K562 (cell line): ENCODE measurements at regions not wholly inside any gene's neighbourhood (a gene's known extent, or its start where the extent isn't known, plus 50 kb on each side); places are given as distances from the start of the nearest gene placed in this dataset.

Experiments used
- BRF1 ChIP-seq: IDR thresholded peaks from 3 replicates; pipeline ENCODE4 v1.6.1; 2011; ENCODE audit warnings: borderline replicate concordance, mild to moderate bottlenecking; ENCODE audit not compliant: insufficient read length; ENCODE audit errors: extremely low read depth
- DLX4 ChIP-seq: fragments of 250-450 bp; sonication (Bioruptor Pico); IDR thresholded peaks from 2 replicates; pipeline ENCODE4 v1.6.1; 2021; ENCODE audit warnings: mild to moderate bottlenecking
- GTF2B ChIP-seq: IDR thresholded peaks from 2 replicates; pipeline ENCODE4 v1.6.1; 2011; ENCODE audit not compliant: insufficient read length; ENCODE audit errors: extremely low read depth
- MTA1 ChIP-seq: fragments of 450-650 bp; IDR thresholded peaks from 2 replicates; pipeline ENCODE4 v1.6.1; 2017; ENCODE audit warnings: borderline replicate concordance
- MTA3 ChIP-seq: fragments of 450-650 bp; formaldehyde crosslinking; IDR thresholded peaks from 2 replicates; pipeline ENCODE4 v1.6.1; 2017; ENCODE audit warnings: mild to moderate bottlenecking, borderline replicate concordance
- NFE2 ChIP-seq: IDR thresholded peaks from 2 replicates; pipeline ENCODE4 v1.6.1; 2014; ENCODE audit warnings: antibody characterized with exemption, low read depth
- PBX2 ChIP-seq, 2 experiments: IDR thresholded peaks in 1 of 2; conservative IDR thresholded peaks in 1 of 2; 2 replicates each; pipeline ENCODE4 v1.6.1; 2016; ENCODE audit warnings: low read depth in 2 of 2, mild to moderate bottlenecking in 1 of 2, missing compliant biosample characterization in 1 of 2, missing genetic modification characterization in 1 of 2, moderate library complexity in 1 of 2
- ZBTB1 ChIP-seq: sonication (generic); formaldehyde crosslinking; IDR thresholded peaks from 2 replicates; pipeline ENCODE4 v1.8.1; 2023; ENCODE audit warnings: missing genetic modification reagents, low read depth, mild to moderate bottlenecking, borderline replicate concordance
- ZBTB11 ChIP-seq, 3 experiments: fragments of 200-800 bp in 1 of 3; fragments of 250-450 bp in 1 of 3; fragments of 450-650 bp in 1 of 3; sonication (Bioruptor Pico) in 1 of 3; sonication (Bioruptor generic) in 1 of 3; formaldehyde crosslinking in 1 of 3; IDR thresholded peaks; 2 replicates each; pipeline versions ENCODE4 v1.6.1 to v1.8.0; 2016 to 2022; ENCODE audit warnings: mild to moderate bottlenecking in 2 of 3, missing genetic modification characterization in 2 of 3, missing compliant biosample characterization in 1 of 3, moderate library complexity in 1 of 3
- ZNF253 ChIP-seq: fragments of 250-450 bp; sonication (Bioruptor Pico); conservative IDR thresholded peaks from 2 replicates; pipeline ENCODE4 v1.6.1; 2021; ENCODE audit warnings: mild to moderate bottlenecking
- TF ChIP-seq, protein P1 (sequence below): sonication (generic); formaldehyde crosslinking; IDR thresholded peaks from 2 replicates; pipeline ENCODE4 v1.4.0; 2020; ENCODE audit warnings: mild to moderate bottlenecking, missing genetic modification reagents

DNA sequence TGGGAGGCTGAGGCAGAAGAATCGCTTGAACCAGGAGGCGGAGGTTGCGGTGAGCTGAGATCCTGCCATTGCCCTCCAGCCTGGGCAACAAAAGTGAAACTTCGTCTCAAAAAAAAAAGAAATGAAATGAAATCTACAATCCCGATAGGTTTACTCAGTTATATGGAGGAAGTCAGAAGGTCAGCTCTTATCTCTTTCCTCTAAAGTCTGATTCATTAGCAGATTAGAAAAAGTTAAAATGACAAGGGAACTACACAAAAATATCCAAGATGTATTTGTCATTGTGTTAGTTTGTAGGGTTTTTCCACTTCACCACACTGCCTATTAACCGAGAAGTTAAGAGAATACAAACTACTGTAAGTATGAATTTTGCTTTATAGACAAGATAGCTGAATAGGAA, 420.6 kb downstream of the SHQ1 start (continued):
- TF ChIP-seq, protein P1, sequence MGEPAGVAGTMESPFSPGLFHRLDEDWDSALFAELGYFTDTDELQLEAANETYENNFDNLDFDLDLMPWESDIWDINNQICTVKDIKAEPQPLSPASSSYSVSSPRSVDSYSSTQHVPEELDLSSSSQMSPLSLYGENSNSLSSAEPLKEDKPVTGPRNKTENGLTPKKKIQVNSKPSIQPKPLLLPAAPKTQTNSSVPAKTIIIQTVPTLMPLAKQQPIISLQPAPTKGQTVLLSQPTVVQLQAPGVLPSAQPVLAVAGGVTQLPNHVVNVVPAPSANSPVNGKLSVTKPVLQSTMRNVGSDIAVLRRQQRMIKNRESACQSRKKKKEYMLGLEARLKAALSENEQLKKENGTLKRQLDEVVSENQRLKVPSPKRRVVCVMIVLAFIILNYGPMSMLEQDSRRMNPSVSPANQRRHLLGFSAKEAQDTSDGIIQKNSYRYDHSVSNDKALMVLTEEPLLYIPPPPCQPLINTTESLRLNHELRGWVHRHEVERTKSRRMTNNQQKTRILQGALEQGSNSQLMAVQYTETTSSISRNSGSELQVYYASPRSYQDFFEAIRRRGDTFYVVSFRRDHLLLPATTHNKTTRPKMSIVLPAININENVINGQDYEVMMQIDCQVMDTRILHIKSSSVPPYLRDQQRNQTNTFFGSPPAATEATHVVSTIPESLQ (CRISPR knock-in tag) = no peak
- TF ChIP-seq ZBTB1 (CRISPR knock-in tag) (no peak), MTA3 (no peak), MTA1 (no peak), ZBTB11 (CRISPR knock-in tag; IDR thresholded peaks at IDR 0.05) (no peak), DLX4 (no peak), ZNF253 (CRISPR knock-in tag) (no peak), BRF1 (no peak), PBX2 (CRISPR knock-in tag; IDR thresholded peaks at IDR 0.05; ENCODE audit: low read depth) (no peak), PBX2 (tag; conservative IDR thresholded peaks at IDR 0.05; ENCODE audit: low read depth) (no peak), NFE2 (no peak), GTF2B (no peak)
